SH-SY5Y (cell line): ENCODE measurements at regions not wholly inside any gene's neighbourhood (a gene's known extent, or its start where the extent isn't known, plus 50 kb on each side); places are given as distances from the start of the nearest gene placed in this dataset.

Experiments used
- GATA2 ChIP-seq: IDR thresholded peaks from 2 replicates; pipeline ENCODE4 v1.6.1; 2011; ENCODE audit warnings: mild to moderate bottlenecking, low read depth, low read length
- GATA3 ChIP-seq: IDR thresholded peaks from 2 replicates; pipeline ENCODE4 v1.6.1; 2011; ENCODE audit warnings: low read depth, mild to moderate bottlenecking, low read length, moderate library complexity

- TF ChIP-seq GATA2 (no peak), GATA3 (no peak)
Measured at GRCh38 chr7:89826557-89826956, 327.7 kb upstream of the STEAP1 start.
